ENCODE measurements at regions not wholly inside any gene's neighbourhood (a gene's known extent, or its start where the extent isn't known, plus 50 kb on each side); places are given as distances from the start of the nearest gene placed in this dataset.

- no peak overlapping the region for H3K4me3 ChIP-seq (ENCODE audit: low read length)
- no peaks in the 10 kb centered on the region for H3K9me2 ChIP-seq (replicated peaks; ENCODE audit: insufficient read depth, low read length)
- no peaks in the 10 kb centered on the region for H3K79me2 ChIP-seq (ENCODE audit: low read length)
- no peaks in the 10 kb centered on the region for H3K36me3 ChIP-seq (ENCODE audit: insufficient read depth, low read length)
- DNase-seq = no peak
- no peaks in the 10 kb centered on the region; the same call in 1 of the 2 replicates for H3K9me3 ChIP-seq (ENCODE audit: low read length)
- no peak overlapping the region for H3K9ac ChIP-seq (ENCODE audit: low read length)
- H3K4me1 ChIP-seq (ENCODE audit: low read length) = no peaks in the 10 kb centered on the region
- no peaks in the 10 kb centered on the region for H3K27me3 ChIP-seq (ENCODE audit: low read length)
- no peak overlapping the region for H3K4me2 ChIP-seq (ENCODE audit: low read depth, low read length, poor library complexity, severe bottlenecking)
- no peak overlapping the region for H2AFZ ChIP-seq (ENCODE audit: low read length)
- H4K20me1 ChIP-seq (ENCODE audit: insufficient read depth, low read depth, low read length) = no peaks in the 10 kb centered on the region
- H3K27ac ChIP-seq (ENCODE audit: low read length) = no peak overlapping the region
These were observed 885.8 kb upstream of the TMEM132C start for GRCh38 chr12:127381043-127381668.

GRCh38 chr12:127381681-127382080 lies 885.3 kb upstream of the TMEM132C start:
- H3K27me3 ChIP-seq (ENCODE audit: low read length) = no peaks in the 10 kb centered on the region
- DNase-seq = no peak

GRCh38 chr12:127383281-127383680 lies 883.7 kb upstream of the TMEM132C start:
- no peaks in the 10 kb centered on the region for H3K27me3 ChIP-seq (ENCODE audit: low read length)
- H3K79me2 ChIP-seq (ENCODE audit: low read length) = no peaks in the 10 kb centered on the region
- H3K4me3 ChIP-seq (ENCODE audit: low read length) = no peak overlapping the region
- DNase-seq = no peak
- no peaks in the 10 kb centered on the region; the same call in 1 of the 2 replicates for H3K9me3 ChIP-seq (ENCODE audit: low read length)
- H3K36me3 ChIP-seq (ENCODE audit: insufficient read depth, low read length) = no peaks in the 10 kb centered on the region
- H3K4me1 ChIP-seq (ENCODE audit: low read length) = no peaks in the 10 kb centered on the region
- no peak overlapping the region for H3K9ac ChIP-seq (ENCODE audit: low read length)
- no peak overlapping the region for H3K4me2 ChIP-seq (ENCODE audit: low read depth, low read length, poor library complexity, severe bottlenecking)
- H2AFZ ChIP-seq (ENCODE audit: low read length) = no peak overlapping the region
- H3K27ac ChIP-seq (ENCODE audit: low read length) = no peak overlapping the region
- H4K20me1 ChIP-seq (ENCODE audit: insufficient read depth, low read depth, low read length) = no peaks in the 10 kb centered on the region
- no peaks in the 10 kb centered on the region for H3K9me2 ChIP-seq (replicated peaks; ENCODE audit: insufficient read depth, low read length)

More at GRCh38 chr12:127381681-127382080, 885.3 kb upstream of the TMEM132C start:
- no peak overlapping the region for H3K4me2 ChIP-seq (ENCODE audit: low read depth, low read length, poor library complexity, severe bottlenecking)
- H3K27ac ChIP-seq (ENCODE audit: low read length) = no peak overlapping the region
- H3K9me3 ChIP-seq (ENCODE audit: low read length) = no peaks in the 10 kb centered on the region; the same call in 1 of the 2 replicates
- no peaks in the 10 kb centered on the region for H3K79me2 ChIP-seq (ENCODE audit: low read length)
- H3K36me3 ChIP-seq (ENCODE audit: insufficient read depth, low read length) = no peaks in the 10 kb centered on the region
- no peak overlapping the region for H3K9ac ChIP-seq (ENCODE audit: low read length)
- no peaks in the 10 kb centered on the region for H3K4me1 ChIP-seq (ENCODE audit: low read length)
- no peaks in the 10 kb centered on the region for H4K20me1 ChIP-seq (ENCODE audit: insufficient read depth, low read depth, low read length)
- no peak overlapping the region for H2AFZ ChIP-seq (ENCODE audit: low read length)
- H3K9me2 ChIP-seq (replicated peaks; ENCODE audit: insufficient read depth, low read length) = no peaks in the 10 kb centered on the region
- H3K4me3 ChIP-seq (ENCODE audit: low read length) = no peak overlapping the region

- Histone ChIP-seq H3K27me3 (ENCODE audit: low read length) (no peaks in the 10 kb centered on the region), H3K9me2 (replicated peaks; ENCODE audit: insufficient read depth, low read length) (no peaks in the 10 kb centered on the region), H3K9ac (ENCODE audit: low read length) (no peak overlapping the region), H3K4me1 (ENCODE audit: low read length) (no peaks in the 10 kb centered on the region), H3K27ac (ENCODE audit: low read length) (no peak overlapping the region), H2AFZ (ENCODE audit: low read length) (no peak overlapping the region), H3K36me3 (ENCODE audit: insufficient read depth, low read length) (no peaks in the 10 kb centered on the region), H3K9me3 (ENCODE audit: low read length) (no peaks in the 10 kb centered on the region; the same call in 1 of the 2 replicates), H3K79me2 (ENCODE audit: low read length) (no peaks in the 10 kb centered on the region), H3K4me3 (ENCODE audit: low read length) (no peak overlapping the region), H4K20me1 (ENCODE audit: insufficient read depth, low read depth, low read length) (no peaks in the 10 kb centered on the region), H3K4me2 (ENCODE audit: low read depth, low read length, poor library complexity, severe bottlenecking) (no peak overlapping the region)
- no peak for DNase-seq
These were observed 880.2 kb upstream of the TMEM132C start for GRCh38 chr12:127386723-127387122.

- no peak for DNase-seq
- Histone ChIP-seq H3K27ac (ENCODE audit: low read length) (no peak overlapping the region), H3K4me1 (ENCODE audit: low read length) (no peaks in the 10 kb centered on the region), H3K9me2 (replicated peaks; ENCODE audit: insufficient read depth, low read length) (no peaks in the 10 kb centered on the region), H3K9ac (ENCODE audit: low read length) (no peak overlapping the region), H3K27me3 (ENCODE audit: low read length) (no peaks in the 10 kb centered on the region), H4K20me1 (ENCODE audit: insufficient read depth, low read depth, low read length) (no peaks in the 10 kb centered on the region), H3K4me3 (ENCODE audit: low read length) (no peak overlapping the region), H3K36me3 (ENCODE audit: insufficient read depth, low read length) (no peaks in the 10 kb centered on the region), H3K79me2 (ENCODE audit: low read length) (no peaks in the 10 kb centered on the region), H3K4me2 (ENCODE audit: low read depth, low read length, poor library complexity, severe bottlenecking) (no peak overlapping the region), H2AFZ (ENCODE audit: low read length) (no peak overlapping the region), H3K9me3 (ENCODE audit: low read length) (no peaks in the 10 kb centered on the region; the same call in 1 of the 2 replicates)
These were observed 878.0 kb upstream of the TMEM132C start for GRCh38 chr12:127388985-127389384.

DNA sequence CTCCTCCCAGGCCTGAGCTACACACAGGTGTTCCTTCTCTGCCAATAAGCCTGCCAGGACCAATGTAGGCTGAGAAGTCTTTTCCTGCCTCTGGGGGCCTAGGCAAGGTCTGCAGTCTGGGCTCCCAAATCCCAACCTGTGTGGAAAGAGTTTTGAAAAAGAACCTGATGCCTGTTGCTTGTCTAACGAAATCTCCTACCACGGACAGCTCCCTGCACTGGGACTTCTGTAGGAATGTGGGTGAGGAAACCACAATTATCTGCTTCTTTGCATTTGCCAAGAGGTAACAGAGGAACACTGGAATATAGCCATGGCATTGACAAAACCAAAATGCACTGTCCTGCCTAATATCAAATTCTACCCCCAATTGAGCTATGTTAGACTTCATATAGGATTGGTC lies 877.0 kb upstream of the TMEM132C start:
- H3K79me2 ChIP-seq (ENCODE audit: low read length) = no peaks in the 10 kb centered on the region
- no peak overlapping the region for H3K9ac ChIP-seq (ENCODE audit: low read length)
- no peaks in the 10 kb centered on the region for H4K20me1 ChIP-seq (ENCODE audit: insufficient read depth, low read depth, low read length)
- no peak overlapping the region for H3K4me2 ChIP-seq (ENCODE audit: low read depth, low read length, poor library complexity, severe bottlenecking)
- H3K27ac ChIP-seq (ENCODE audit: low read length) = no peak overlapping the region
- H3K9me2 ChIP-seq (replicated peaks; ENCODE audit: insufficient read depth, low read length) = no peaks in the 10 kb centered on the region
- no peaks in the 10 kb centered on the region for H3K9me3 ChIP-seq (ENCODE audit: low read length)
- H2AFZ ChIP-seq (ENCODE audit: low read length) = no peak overlapping the region
- no peak overlapping the region for H3K4me3 ChIP-seq (ENCODE audit: low read length)
- H3K4me1 ChIP-seq (ENCODE audit: low read length) = no peaks in the 10 kb centered on the region
- no peak for DNase-seq
- no peaks in the 10 kb centered on the region for H3K27me3 ChIP-seq (ENCODE audit: low read length)
- no peaks in the 10 kb centered on the region for H3K36me3 ChIP-seq (ENCODE audit: insufficient read depth, low read length)

DNA sequence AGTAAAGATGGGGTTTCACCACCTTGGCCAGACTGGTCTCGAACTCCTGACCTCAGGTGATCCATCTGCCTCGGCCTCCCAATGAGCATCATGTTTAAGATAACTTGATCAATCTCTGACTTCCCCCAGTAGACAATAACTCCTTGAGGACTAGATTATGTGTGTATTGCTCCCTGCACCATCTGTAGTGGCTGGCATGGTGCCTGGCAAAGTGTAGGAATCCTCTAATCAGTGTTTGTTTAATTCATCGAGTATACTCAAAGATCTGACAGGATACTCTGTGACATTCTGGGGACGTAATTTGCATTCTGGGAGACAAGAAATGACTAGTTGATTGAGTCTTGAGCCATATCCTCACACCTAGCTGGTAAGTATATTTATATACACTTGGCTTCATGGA lies 873.5 kb upstream of the TMEM132C start:
- H4K20me1 ChIP-seq (ENCODE audit: insufficient read depth, low read depth, low read length) = no peaks in the 10 kb centered on the region
- DNase-seq = no peak
- H3K4me1 ChIP-seq (ENCODE audit: low read length) = no peaks in the 10 kb centered on the region

GRCh38 chr12:127393896-127394295 lies 873.1 kb upstream of the TMEM132C start:
- no peak overlapping the region for H2AFZ ChIP-seq (ENCODE audit: low read length)
- no peaks in the 10 kb centered on the region for H3K36me3 ChIP-seq (ENCODE audit: insufficient read depth, low read length)
- H3K9ac ChIP-seq (ENCODE audit: low read length) = no peak overlapping the region
- no peaks in the 10 kb centered on the region for H4K20me1 ChIP-seq (ENCODE audit: insufficient read depth, low read depth, low read length)
- no peaks in the 10 kb centered on the region for H3K4me1 ChIP-seq (ENCODE audit: low read length)
- H3K4me2 ChIP-seq (ENCODE audit: low read depth, low read length, poor library complexity, severe bottlenecking) = no peak overlapping the region
- H3K9me2 ChIP-seq (replicated peaks; ENCODE audit: insufficient read depth, low read length) = no peaks in the 10 kb centered on the region
- no peaks in the 10 kb centered on the region for H3K79me2 ChIP-seq (ENCODE audit: low read length)
- H3K4me3 ChIP-seq (ENCODE audit: low read length) = no peak overlapping the region
- no peaks in the 10 kb centered on the region for H3K27me3 ChIP-seq (ENCODE audit: low read length)
- H3K9me3 ChIP-seq (ENCODE audit: low read length) = no peaks in the 10 kb centered on the region
- H3K27ac ChIP-seq (ENCODE audit: low read length) = no peak overlapping the region
- no peak for DNase-seq

More for the DNA sequence above, 873.5 kb upstream of the TMEM132C start:
- Histone ChIP-seq H3K9me2 (replicated peaks; ENCODE audit: insufficient read depth, low read length) (no peaks in the 10 kb centered on the region), H3K36me3 (ENCODE audit: insufficient read depth, low read length) (no peaks in the 10 kb centered on the region), H3K9ac (ENCODE audit: low read length) (no peak overlapping the region), H3K27me3 (ENCODE audit: low read length) (no peaks in the 10 kb centered on the region), H3K9me3 (ENCODE audit: low read length) (no peaks in the 10 kb centered on the region), H3K4me2 (ENCODE audit: low read depth, low read length, poor library complexity, severe bottlenecking) (no peak overlapping the region), H2AFZ (ENCODE audit: low read length) (no peak overlapping the region), H3K27ac (ENCODE audit: low read length) (no peak overlapping the region), H3K79me2 (ENCODE audit: low read length) (no peaks in the 10 kb centered on the region), H3K4me3 (ENCODE audit: low read length) (no peak overlapping the region)
